ENCODE measurements at regions not wholly inside any gene's neighbourhood (a gene's known extent, or its start where the extent isn't known, plus 50 kb on each side); places are given as distances from the start of the nearest gene placed in this dataset.

DNA sequence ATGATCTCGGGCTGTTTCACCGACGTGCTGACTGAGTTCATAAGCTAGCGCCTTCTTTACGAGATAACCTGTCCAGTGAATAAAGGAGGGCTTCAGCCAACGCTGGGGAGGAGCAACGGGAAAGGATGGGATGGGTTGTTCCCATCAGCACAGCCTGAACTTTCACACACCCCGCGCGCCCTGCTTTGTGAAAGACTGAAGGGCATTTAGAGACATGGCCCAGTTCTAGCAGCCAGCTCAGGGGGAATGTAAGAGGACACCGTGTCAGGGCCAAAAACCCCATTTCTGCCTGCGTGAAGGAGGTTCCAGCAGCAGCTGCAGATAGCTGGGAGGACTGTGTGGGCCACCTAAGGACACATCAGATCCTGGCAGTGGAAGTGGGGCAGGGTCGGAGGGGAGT lies 255.1 kb upstream of the RAB4A start:
- Histone ChIP-seq H3K27ac (ENCODE audit: low read length) (no peak overlapping the region), H3K27me3 (ENCODE audit: control insufficient read depth, insufficient read depth, low read length) (no peaks in the 10 kb centered on the region), H3K4me3 (ENCODE audit: low read depth in 2 of 2, low read length in 2 of 2) (no peak overlapping the region), H3K4me1 (ENCODE audit: control insufficient read depth, insufficient read depth, low read length) (no peaks in the 10 kb centered on the region), H3K36me3 (ENCODE audit: control insufficient read depth, insufficient read depth, low read length) (no peaks in the 10 kb centered on the region), H3K9me3 (ENCODE audit: control insufficient read depth, insufficient read depth, low read depth, low read length) (no peaks in the 10 kb centered on the region)
- POLR2A ChIA-PET = no interaction called here
- no TSS peak for BruUV-seq (replicated peaks)
- CTCF ChIA-PET = no interaction called here
- in situ Hi-C loops (cut with HindIII; ENCODE audit: low pct_unique_long_range_greater_than_20kb, low sequenced_read_pairs) (no loop called here), intact Hi-C loops (cut with micrococcal nuclease; ENCODE audit: unreplicated experiment) (no loop called here)
- TF ChIP-seq, protein P1, sequence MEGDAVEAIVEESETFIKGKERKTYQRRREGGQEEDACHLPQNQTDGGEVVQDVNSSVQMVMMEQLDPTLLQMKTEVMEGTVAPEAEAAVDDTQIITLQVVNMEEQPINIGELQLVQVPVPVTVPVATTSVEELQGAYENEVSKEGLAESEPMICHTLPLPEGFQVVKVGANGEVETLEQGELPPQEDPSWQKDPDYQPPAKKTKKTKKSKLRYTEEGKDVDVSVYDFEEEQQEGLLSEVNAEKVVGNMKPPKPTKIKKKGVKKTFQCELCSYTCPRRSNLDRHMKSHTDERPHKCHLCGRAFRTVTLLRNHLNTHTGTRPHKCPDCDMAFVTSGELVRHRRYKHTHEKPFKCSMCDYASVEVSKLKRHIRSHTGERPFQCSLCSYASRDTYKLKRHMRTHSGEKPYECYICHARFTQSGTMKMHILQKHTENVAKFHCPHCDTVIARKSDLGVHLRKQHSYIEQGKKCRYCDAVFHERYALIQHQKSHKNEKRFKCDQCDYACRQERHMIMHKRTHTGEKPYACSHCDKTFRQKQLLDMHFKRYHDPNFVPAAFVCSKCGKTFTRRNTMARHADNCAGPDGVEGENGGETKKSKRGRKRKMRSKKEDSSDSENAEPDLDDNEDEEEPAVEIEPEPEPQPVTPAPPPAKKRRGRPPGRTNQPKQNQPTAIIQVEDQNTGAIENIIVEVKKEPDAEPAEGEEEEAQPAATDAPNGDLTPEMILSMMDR (IDR thresholded peaks at IDR 0.05) = no peak
- TF ChIP-seq, protein P2, sequence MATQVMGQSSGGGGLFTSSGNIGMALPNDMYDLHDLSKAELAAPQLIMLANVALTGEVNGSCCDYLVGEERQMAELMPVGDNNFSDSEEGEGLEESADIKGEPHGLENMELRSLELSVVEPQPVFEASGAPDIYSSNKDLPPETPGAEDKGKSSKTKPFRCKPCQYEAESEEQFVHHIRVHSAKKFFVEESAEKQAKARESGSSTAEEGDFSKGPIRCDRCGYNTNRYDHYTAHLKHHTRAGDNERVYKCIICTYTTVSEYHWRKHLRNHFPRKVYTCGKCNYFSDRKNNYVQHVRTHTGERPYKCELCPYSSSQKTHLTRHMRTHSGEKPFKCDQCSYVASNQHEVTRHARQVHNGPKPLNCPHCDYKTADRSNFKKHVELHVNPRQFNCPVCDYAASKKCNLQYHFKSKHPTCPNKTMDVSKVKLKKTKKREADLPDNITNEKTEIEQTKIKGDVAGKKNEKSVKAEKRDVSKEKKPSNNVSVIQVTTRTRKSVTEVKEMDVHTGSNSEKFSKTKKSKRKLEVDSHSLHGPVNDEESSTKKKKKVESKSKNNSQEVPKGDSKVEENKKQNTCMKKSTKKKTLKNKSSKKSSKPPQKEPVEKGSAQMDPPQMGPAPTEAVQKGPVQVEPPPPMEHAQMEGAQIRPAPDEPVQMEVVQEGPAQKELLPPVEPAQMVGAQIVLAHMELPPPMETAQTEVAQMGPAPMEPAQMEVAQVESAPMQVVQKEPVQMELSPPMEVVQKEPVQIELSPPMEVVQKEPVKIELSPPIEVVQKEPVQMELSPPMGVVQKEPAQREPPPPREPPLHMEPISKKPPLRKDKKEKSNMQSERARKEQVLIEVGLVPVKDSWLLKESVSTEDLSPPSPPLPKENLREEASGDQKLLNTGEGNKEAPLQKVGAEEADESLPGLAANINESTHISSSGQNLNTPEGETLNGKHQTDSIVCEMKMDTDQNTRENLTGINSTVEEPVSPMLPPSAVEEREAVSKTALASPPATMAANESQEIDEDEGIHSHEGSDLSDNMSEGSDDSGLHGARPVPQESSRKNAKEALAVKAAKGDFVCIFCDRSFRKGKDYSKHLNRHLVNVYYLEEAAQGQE (IDR thresholded peaks at IDR 0.05; ENCODE audit: insufficient read depth in 1 of 2, low read depth in 2 of 2, low read length in 1 of 2) = no peak
- TF ChIP-seq TCF7L2 (IDR thresholded peaks at IDR 0.05; ENCODE audit: low read depth, low read length) (no peak), POLR2AphosphoS5 (IDR thresholded peaks at IDR 0.05; ENCODE audit: low read depth, low read length) (no peak), SIN3A (IDR thresholded peaks at IDR 0.05; ENCODE audit: borderline replicate concordance, insufficient read depth, low read depth, low read length) (no peak)
- ATAC-seq (no peak), DNase-seq (ENCODE audit: low read depth, low spot score) (no peak)

DNA sequence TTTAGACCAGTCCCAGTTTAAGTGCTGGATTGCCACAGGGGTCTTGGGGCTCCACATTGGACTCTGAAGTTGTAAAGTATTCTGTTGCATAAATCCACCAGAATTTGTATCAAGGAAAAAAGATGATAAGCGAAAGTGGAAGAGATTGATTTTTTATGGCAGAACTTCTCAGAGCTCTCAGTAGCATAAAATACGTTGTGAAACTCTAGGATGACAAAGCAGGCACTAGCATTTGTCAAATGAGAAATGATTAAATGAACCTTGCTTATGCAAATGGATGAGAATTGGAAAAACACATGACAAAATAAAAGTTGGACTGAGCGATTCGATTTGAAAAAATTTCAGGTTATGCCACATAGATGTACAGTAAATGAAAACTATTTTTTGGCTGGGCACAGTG lies 253.8 kb upstream of the RAB4A start:
- Histone ChIP-seq H3K4me3 (ENCODE audit: low read depth in 2 of 2, low read length in 2 of 2) (no peak overlapping the region), H3K4me1 (ENCODE audit: control insufficient read depth, insufficient read depth, low read length) (no peaks in the 10 kb centered on the region), H3K9me3 (ENCODE audit: control insufficient read depth, insufficient read depth, low read depth, low read length) (no peaks in the 10 kb centered on the region), H3K27me3 (ENCODE audit: control insufficient read depth, insufficient read depth, low read length) (no peaks in the 10 kb centered on the region; the same call in 1 of the 2 replicates), H3K36me3 (ENCODE audit: control insufficient read depth, insufficient read depth, low read length) (no peaks in the 10 kb centered on the region), H3K27ac (ENCODE audit: low read length) (no peak overlapping the region)
- ATAC-seq = no peak
- DNase-seq (ENCODE audit: low read depth, low spot score) = no peak
- in situ Hi-C loops (cut with HindIII; ENCODE audit: low pct_unique_long_range_greater_than_20kb, low sequenced_read_pairs) (no loop called here), intact Hi-C loops (cut with micrococcal nuclease; ENCODE audit: unreplicated experiment) (no loop called here)
- no TSS peak for BruUV-seq (replicated peaks)
- ChIA-PET POLR2A (no interaction called here), CTCF (no interaction called here)
- TF ChIP-seq TCF7L2 (IDR thresholded peaks at IDR 0.05; ENCODE audit: low read depth, low read length) = no peak
- TF ChIP-seq, protein P1 (IDR thresholded peaks at IDR 0.05) = no peak
- TF ChIP-seq, protein P2 (IDR thresholded peaks at IDR 0.05; ENCODE audit: insufficient read depth in 1 of 2, low read depth in 2 of 2, low read length in 1 of 2) = no peak
- TF ChIP-seq POLR2AphosphoS5 (IDR thresholded peaks at IDR 0.05; ENCODE audit: low read depth, low read length) = no peak
- no peak for TF ChIP-seq SIN3A (IDR thresholded peaks at IDR 0.05; ENCODE audit: borderline replicate concordance, insufficient read depth, low read depth, low read length)

All from Panc1 (cell line).